Type B pancreatic cell (in vitro differentiated cells): ENCODE measurements at regions not wholly inside any gene's neighbourhood (a gene's known extent, or its start where the extent isn't known, plus 50 kb on each side); places are given as distances from the start of the nearest gene placed in this dataset.

Source experiments
- DNase-seq: peaks from one replicate; pipeline ENCODE4 v3.0.0; 2021; ENCODE audit warnings: mixed read lengths; ENCODE audit not compliant: unreplicated experiment; ENCODE audit errors: extremely low spot score
- H3K27ac Mint-ChIP-seq: 2 replicates; pipeline ENCODE4 v1.8.0; 2021; ENCODE audit warnings: mild to moderate bottlenecking, mixed read lengths
- H3K27me3 Mint-ChIP-seq: 2 replicates; pipeline ENCODE4 v1.8.0; 2021; ENCODE audit warnings: mixed read lengths
- H3K36me3 Mint-ChIP-seq: 2 replicates; pipeline ENCODE4 v1.8.0; 2021; ENCODE audit warnings: mixed read lengths
- H3K4me1 Mint-ChIP-seq: one replicate; pipeline ENCODE4 v1.8.0; 2021; ENCODE audit warnings: mixed read lengths; ENCODE audit not compliant: unreplicated experiment
- H3K4me3 Mint-ChIP-seq: 2 replicates; pipeline ENCODE4 v1.8.0; 2021; ENCODE audit warnings: mild to moderate bottlenecking, mixed read lengths
- H3K9me3 Mint-ChIP-seq: 2 replicates; pipeline ENCODE4 v1.8.0; 2021; ENCODE audit warnings: mixed read lengths
- CTCF ChIP-seq: fragments of 200-600 bp; sonication (generic); conservative IDR thresholded peaks from 2 replicates; pipeline ENCODE4 v1.5.0; 2021; ENCODE audit warnings: antibody characterized with exemption, mild to moderate bottlenecking

- H3K4me1 Mint-ChIP-seq = peaks cover 4% of the 10 kb centered on the region
- no peak for TF ChIP-seq CTCF
- no peak for DNase-seq
- no peaks in the 10 kb centered on the region for H3K9me3 Mint-ChIP-seq
- no peak overlapping the region for H3K27ac Mint-ChIP-seq
- H3K4me3 Mint-ChIP-seq = no peak overlapping the region
- H3K36me3 Mint-ChIP-seq = no peaks in the 10 kb centered on the region
- peaks cover 54% of the 10 kb centered on the region for H3K27me3 Mint-ChIP-seq
Measured at GRCh38 chr11:119486016-119486415, 63.0 kb upstream of the THY1 start.

GRCh38 chr11:119484741-119485605 lies 62.0 kb upstream of the THY1 start:
- Mint-ChIP-seq H3K27ac (no peak overlapping the region), H3K9me3 (no peaks in the 10 kb centered on the region), H3K27me3 (peaks cover 50% of the 10 kb centered on the region), H3K4me3 (no peak overlapping the region), H3K36me3 (no peaks in the 10 kb centered on the region), H3K4me1 (peaks cover 12% of the 10 kb centered on the region)
- peak; percentile 63 for DNase-seq
- peak; percentile 51 for TF ChIP-seq CTCF

GRCh38 chr11:119483881-119484371 lies 61.0 kb upstream of the THY1 start:
- H3K4me1 Mint-ChIP-seq = peaks cover 16% of the 10 kb centered on the region
- H3K4me3 Mint-ChIP-seq = no peak overlapping the region
- H3K27ac Mint-ChIP-seq = no peak overlapping the region
- no peaks in the 10 kb centered on the region for H3K36me3 Mint-ChIP-seq
- no peak for TF ChIP-seq CTCF
- H3K9me3 Mint-ChIP-seq = no peaks in the 10 kb centered on the region
- peak; percentile 62 for DNase-seq
- H3K27me3 Mint-ChIP-seq = peaks cover 51% of the 10 kb centered on the region

- DNase-seq = peak; percentile 39
- no peak for TF ChIP-seq CTCF
Measured at GRCh38 chr11:119483341-119483880, 60.4 kb upstream of the THY1 start.

GRCh38 chr11:119482521-119483011 lies 59.6 kb upstream of the THY1 start:
- Mint-ChIP-seq H3K4me3 (no peak overlapping the region), H3K4me1 (peaks cover 16% of the 10 kb centered on the region), H3K36me3 (no peaks in the 10 kb centered on the region), H3K27me3 (peaks cover 41% of the 10 kb centered on the region), H3K27ac (no peak overlapping the region), H3K9me3 (no peaks in the 10 kb centered on the region)
- no peak for TF ChIP-seq CTCF
- peak; percentile 64 for DNase-seq

More at GRCh38 chr11:119483341-119483880, 60.4 kb upstream of the THY1 start:
- Mint-ChIP-seq H3K27ac (no peak overlapping the region), H3K9me3 (no peaks in the 10 kb centered on the region), H3K4me3 (no peak overlapping the region), H3K27me3 (peaks cover 48% of the 10 kb centered on the region), H3K4me1 (peaks cover 16% of the 10 kb centered on the region), H3K36me3 (no peaks in the 10 kb centered on the region)
